IPS-18c (cell line): ENCODE measurements at regions not wholly inside any gene's neighbourhood (a gene's known extent, or its start where the extent isn't known, plus 50 kb on each side); places are given as distances from the start of the nearest gene placed in this dataset.
"Not testable (repeated sequence)": the region's sequence is repeated elsewhere in the genome, so short reads cannot be mapped to it uniquely, and the experiment has no call there.

Source experiments
- H3K4me3 ChIP-seq: 2 replicates; pipeline ENCODE4 v1.7.0; 2013; ENCODE audit warnings: low read depth, mild to moderate bottlenecking, low read length, moderate library complexity; ENCODE audit not compliant: insufficient read depth
- H3K9me3 ChIP-seq: one replicate; pipeline ENCODE4 v1.6.1; 2013; ENCODE audit warnings: mild to moderate bottlenecking, low read length, moderate library complexity; ENCODE audit not compliant: control insufficient read depth, insufficient read depth

GRCh38 chr12:92065018-92065499 is 80.6 kb downstream of the BTG1 start:
- no peaks in the 10 kb centered on the region for H3K9me3 ChIP-seq
- H3K4me3 ChIP-seq = no peak overlapping the region

- no peak overlapping the region for H3K4me3 ChIP-seq
- H3K9me3 ChIP-seq = no peaks in the 10 kb centered on the region
Measured at GRCh38 chr12:92064422-92064821, 81.2 kb downstream of the BTG1 start.

GRCh38 chr12:92063641-92064040 is 82.0 kb downstream of the BTG1 start:
- Histone ChIP-seq H3K4me3 (no peak overlapping the region), H3K9me3 (no peaks in the 10 kb centered on the region)

GRCh38 chr12:92062539-92063493 is 82.8 kb downstream of the BTG1 start:
- Histone ChIP-seq H3K4me3 (no peak overlapping the region), H3K9me3 (no peaks in the 10 kb centered on the region)

GRCh38 chr12:92061061-92061460 is 84.6 kb downstream of the BTG1 start:
- no peaks in the 10 kb centered on the region for H3K9me3 ChIP-seq

GRCh38 chr12:92059960-92060359 is 85.7 kb downstream of the BTG1 start:
- Histone ChIP-seq H3K9me3 (no peaks in the 10 kb centered on the region), H3K4me3 (no peak overlapping the region)

More at GRCh38 chr12:92061061-92061460, 84.6 kb downstream of the BTG1 start:
- H3K4me3 ChIP-seq = no peak overlapping the region

- H3K4me3 ChIP-seq = no peak overlapping the region
- no peaks in the 10 kb centered on the region for H3K9me3 ChIP-seq
Measured at GRCh38 chr12:92058664-92059063, 87.0 kb downstream of the BTG1 start.

- H3K9me3 ChIP-seq, H3K4me3 ChIP-seq: not testable (repeated sequence)
Measured at GRCh38 chr12:92056756-92057155, 88.9 kb downstream of the BTG1 start.

GRCh38 chr12:92056290-92056689 is 89.4 kb downstream of the BTG1 start:
- Histone ChIP-seq H3K4me3 (no peak overlapping the region), H3K9me3 (no peaks in the 10 kb centered on the region)

- H3K4me3 ChIP-seq = no peak overlapping the region
Measured at GRCh38 chr12:92055877-92056276, 89.8 kb downstream of the BTG1 start.

GRCh38 chr12:92051441-92051840 is 94.2 kb downstream of the BTG1 start:
- Histone ChIP-seq H3K4me3 (no peak overlapping the region), H3K9me3 (peaks cover 3% of the 10 kb centered on the region)

More at GRCh38 chr12:92055877-92056276, 89.8 kb downstream of the BTG1 start:
- peaks cover under 1% of the 10 kb centered on the region for H3K9me3 ChIP-seq

- Histone ChIP-seq H3K9me3 (peaks cover 3% of the 10 kb centered on the region), H3K4me3 (no peak overlapping the region)
Measured at GRCh38 chr12:92049403-92049802, 96.2 kb downstream of the BTG1 start.

GRCh38 chr12:92047393-92047826 is 98.2 kb downstream of the BTG1 start:
- peaks cover 3% of the 10 kb centered on the region for H3K9me3 ChIP-seq
- no peak overlapping the region for H3K4me3 ChIP-seq

- no peak overlapping the region for H3K4me3 ChIP-seq
Measured at GRCh38 chr12:92046557-92047392, 98.9 kb downstream of the BTG1 start.

GRCh38 chr12:92045852-92046251 is 99.8 kb downstream of the BTG1 start:
- Histone ChIP-seq H3K4me3 (no peak overlapping the region), H3K9me3 (peaks cover 2% of the 10 kb centered on the region)

More at GRCh38 chr12:92046557-92047392, 98.9 kb downstream of the BTG1 start:
- H3K9me3 ChIP-seq = peaks cover 3% of the 10 kb centered on the region

GRCh38 chr12:92044435-92044834 is 101.2 kb downstream of the BTG1 start:
- no peak overlapping the region for H3K4me3 ChIP-seq
- H3K9me3 ChIP-seq = no peaks in the 10 kb centered on the region

- no peaks in the 10 kb centered on the region for H3K9me3 ChIP-seq
- no peak overlapping the region for H3K4me3 ChIP-seq
Measured at GRCh38 chr12:92042791-92043531, 102.7 kb downstream of the BTG1 start.
